ENCODE measurements at regions not wholly inside any gene's neighbourhood (a gene's known extent, or its start where the extent isn't known, plus 50 kb on each side); places are given as distances from the start of the nearest gene placed in this dataset.

- Histone ChIP-seq H3K27me3 (ENCODE audit: control insufficient read depth, insufficient read depth, low read length, poor library complexity, severe bottlenecking) (peaks cover 13% of the 10 kb centered on the region), H3K9me3 (ENCODE audit: control insufficient read depth, low read length) (no peaks in the 10 kb centered on the region), H3K4me1 (ENCODE audit: control insufficient read depth, insufficient read depth, low read length) (no peaks in the 10 kb centered on the region), H3K4me3 (ENCODE audit: low read length) (no peak overlapping the region), H3K27ac (ENCODE audit: low read depth, low read length) (peak overlapping the region; percentile 80), H3K9ac (ENCODE audit: extremely low read depth, low read length, poor library complexity, severe bottlenecking) (no peak overlapping the region), H3K36me3 (ENCODE audit: control insufficient read depth, insufficient read depth, low read length) (no peaks in the 10 kb centered on the region)
- no peaks in the 10 kb centered on the region for H3K9me3 Mint-ChIP-seq
- no peak overlapping the region for H3K4me3 Mint-ChIP-seq
- peaks cover 12% of the 10 kb centered on the region for H3K4me1 Mint-ChIP-seq
- no peak overlapping the region for H3K27ac Mint-ChIP-seq
- TF ChIP-seq, protein P1, sequence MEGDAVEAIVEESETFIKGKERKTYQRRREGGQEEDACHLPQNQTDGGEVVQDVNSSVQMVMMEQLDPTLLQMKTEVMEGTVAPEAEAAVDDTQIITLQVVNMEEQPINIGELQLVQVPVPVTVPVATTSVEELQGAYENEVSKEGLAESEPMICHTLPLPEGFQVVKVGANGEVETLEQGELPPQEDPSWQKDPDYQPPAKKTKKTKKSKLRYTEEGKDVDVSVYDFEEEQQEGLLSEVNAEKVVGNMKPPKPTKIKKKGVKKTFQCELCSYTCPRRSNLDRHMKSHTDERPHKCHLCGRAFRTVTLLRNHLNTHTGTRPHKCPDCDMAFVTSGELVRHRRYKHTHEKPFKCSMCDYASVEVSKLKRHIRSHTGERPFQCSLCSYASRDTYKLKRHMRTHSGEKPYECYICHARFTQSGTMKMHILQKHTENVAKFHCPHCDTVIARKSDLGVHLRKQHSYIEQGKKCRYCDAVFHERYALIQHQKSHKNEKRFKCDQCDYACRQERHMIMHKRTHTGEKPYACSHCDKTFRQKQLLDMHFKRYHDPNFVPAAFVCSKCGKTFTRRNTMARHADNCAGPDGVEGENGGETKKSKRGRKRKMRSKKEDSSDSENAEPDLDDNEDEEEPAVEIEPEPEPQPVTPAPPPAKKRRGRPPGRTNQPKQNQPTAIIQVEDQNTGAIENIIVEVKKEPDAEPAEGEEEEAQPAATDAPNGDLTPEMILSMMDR (conservative IDR thresholded peaks at IDR 0.05): no peak
- H3K36me3 Mint-ChIP-seq (ENCODE audit: low read depth): no peaks in the 10 kb centered on the region
- 0 to 41% methylated on average over 1 to 2 of the region's 2 CpGs for WGBS, 2 experiments (ENCODE audit: insufficient coverage in 1 of 2, insufficient read length in 1 of 2)
- peak; percentile 63 for DNase-seq
- peaks cover 16% of the 10 kb centered on the region for H3K27me3 Mint-ChIP-seq (ENCODE audit: insufficient read depth)
Measured at GRCh38 chr3:72255191-72255590, 470.2 kb upstream of the PROK2 start.

DNA sequence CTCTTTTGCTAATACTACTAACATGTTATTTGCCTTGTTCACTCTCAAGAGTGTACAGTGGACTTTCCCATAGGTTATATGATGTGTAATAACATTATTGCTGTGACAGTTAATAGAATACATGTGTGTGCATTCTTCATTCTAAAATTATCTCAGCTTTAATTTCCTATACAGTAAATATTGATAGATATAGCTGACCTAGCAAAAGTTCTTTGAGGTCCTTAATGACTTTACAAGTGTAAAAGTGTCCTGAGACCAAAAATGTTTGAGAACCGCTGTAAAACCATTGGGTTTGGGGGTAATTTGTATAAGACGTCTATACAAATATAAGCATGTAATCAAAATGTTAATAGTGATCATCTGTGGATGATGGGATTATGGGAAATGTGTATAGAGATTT is 469.5 kb upstream of the PROK2 start:
- no peak for DNase-seq
- Mint-ChIP-seq H3K27ac (no peak overlapping the region), H3K4me3 (no peak overlapping the region), H3K27me3 (ENCODE audit: insufficient read depth) (peaks cover 16% of the 10 kb centered on the region), H3K4me1 (peaks cover 12% of the 10 kb centered on the region), H3K9me3 (no peaks in the 10 kb centered on the region), H3K36me3 (ENCODE audit: low read depth) (no peaks in the 10 kb centered on the region)
- H3K4me3 ChIP-seq (ENCODE audit: low read length): no peak overlapping the region
- no peaks in the 10 kb centered on the region for H3K9me3 ChIP-seq (ENCODE audit: control insufficient read depth, low read length)
- H3K9ac ChIP-seq (ENCODE audit: extremely low read depth, low read length, poor library complexity, severe bottlenecking): no peak overlapping the region
- H3K36me3 ChIP-seq (ENCODE audit: control insufficient read depth, insufficient read depth, low read length): no peaks in the 10 kb centered on the region
- H3K4me1 ChIP-seq (ENCODE audit: control insufficient read depth, insufficient read depth, low read length): no peaks in the 10 kb centered on the region
- WGBS, 2 experiments (ENCODE audit: insufficient coverage in 1 of 2, insufficient read length in 1 of 2): 91 to 100% methylated on average over 1 to 2 of the region's 2 CpGs
- TF ChIP-seq, protein P1 (conservative IDR thresholded peaks at IDR 0.05): no peak
- no peak overlapping the region for H3K27ac ChIP-seq (ENCODE audit: low read depth, low read length)
- peaks cover 13% of the 10 kb centered on the region for H3K27me3 ChIP-seq (ENCODE audit: control insufficient read depth, insufficient read depth, low read length, poor library complexity, severe bottlenecking)

DNA sequence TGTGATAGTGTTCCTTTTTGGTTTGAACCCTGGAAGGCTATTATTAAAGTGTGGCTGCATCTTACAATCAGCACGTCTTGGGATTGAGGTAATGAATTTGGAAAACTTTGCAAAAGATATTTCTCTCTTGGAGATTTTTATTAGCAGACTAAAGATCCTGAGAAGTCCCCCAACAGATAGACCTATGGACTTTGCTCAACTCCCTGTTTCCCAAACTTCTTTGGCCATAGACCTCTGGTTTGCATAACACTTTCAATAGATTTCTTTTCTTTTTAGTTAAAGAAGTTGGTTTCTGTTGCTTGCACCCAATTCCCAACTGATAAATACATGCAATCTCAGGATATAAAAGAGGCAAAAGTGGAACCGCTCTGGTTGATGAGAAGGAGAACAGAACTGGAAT is 465.8 kb upstream of the PROK2 start:
- no peaks in the 10 kb centered on the region for H3K9me3 ChIP-seq (ENCODE audit: control insufficient read depth, low read length)
- no peaks in the 10 kb centered on the region for H3K36me3 ChIP-seq (ENCODE audit: control insufficient read depth, insufficient read depth, low read length)
- H3K27ac ChIP-seq (ENCODE audit: low read depth, low read length): no peak overlapping the region
- 95 to 100% methylated on average over 1 to 2 of the region's 2 CpGs for WGBS, 2 experiments (ENCODE audit: insufficient coverage in 1 of 2, insufficient read length in 1 of 2)
- no peak for DNase-seq
- Mint-ChIP-seq H3K27ac (no peak overlapping the region), H3K36me3 (ENCODE audit: low read depth) (no peaks in the 10 kb centered on the region), H3K4me3 (no peak overlapping the region), H3K27me3 (ENCODE audit: insufficient read depth) (peaks cover 26% of the 10 kb centered on the region), H3K9me3 (no peaks in the 10 kb centered on the region), H3K4me1 (peaks cover 6% of the 10 kb centered on the region)
- H3K27me3 ChIP-seq (ENCODE audit: control insufficient read depth, insufficient read depth, low read length, poor library complexity, severe bottlenecking): no peaks in the 10 kb centered on the region
- TF ChIP-seq, protein P1 (conservative IDR thresholded peaks at IDR 0.05): no peak
- H3K9ac ChIP-seq (ENCODE audit: extremely low read depth, low read length, poor library complexity, severe bottlenecking): no peak overlapping the region
- H3K4me3 ChIP-seq (ENCODE audit: low read length): no peak overlapping the region
- no peaks in the 10 kb centered on the region for H3K4me1 ChIP-seq (ENCODE audit: control insufficient read depth, insufficient read depth, low read length)
